ENCODE measurements at regions not wholly inside any gene's neighbourhood (a gene's known extent, or its start where the extent isn't known, plus 50 kb on each side); places are given as distances from the start of the nearest gene placed in this dataset.
"Not testable (repeated sequence)": the region's sequence is repeated elsewhere in the genome, so short reads cannot be mapped to it uniquely, and the experiment has no call there.

GRCh38 chr1:34364376-34364775, 187.7 kb downstream of the C1orf94 start:
- TF ChIP-seq CTCF (IDR thresholded peaks at IDR 0.05; ENCODE audit: low read depth, low read length) = no peak
- DNase-seq (ENCODE audit: extremely low read depth, low read depth) = no peak

- TF ChIP-seq CTCF (IDR thresholded peaks at IDR 0.05; ENCODE audit: low read depth, low read length) = no peak
- DNase-seq (ENCODE audit: extremely low read depth, low read depth) = no peak
These were observed 188.6 kb downstream of the C1orf94 start for GRCh38 chr1:34365295-34365694.

GRCh38 chr1:34366875-34367624, 190.3 kb downstream of the C1orf94 start:
- no peak for TF ChIP-seq CTCF (IDR thresholded peaks at IDR 0.05; ENCODE audit: low read depth, low read length)
- no peak for DNase-seq (ENCODE audit: extremely low read depth, low read depth)

GRCh38 chr1:34367954-34368353, 191.2 kb downstream of the C1orf94 start:
- no peak for TF ChIP-seq CTCF (IDR thresholded peaks at IDR 0.05; ENCODE audit: low read depth, low read length)
- DNase-seq (ENCODE audit: extremely low read depth, low read depth) = no peak

- no peak for DNase-seq (ENCODE audit: extremely low read depth, low read depth)
- no peak for TF ChIP-seq CTCF (IDR thresholded peaks at IDR 0.05; ENCODE audit: low read depth, low read length)
These were observed 193.2 kb downstream of the C1orf94 start for GRCh38 chr1:34369701-34370455.

GRCh38 chr1:34370748-34371147, 194.0 kb downstream of the C1orf94 start:
- TF ChIP-seq CTCF (IDR thresholded peaks at IDR 0.05; ENCODE audit: low read depth, low read length) = no peak
- DNase-seq (ENCODE audit: extremely low read depth, low read depth) = no peak

- DNase-seq (ENCODE audit: extremely low read depth, low read depth) = not testable (repeated sequence)
These were observed 194.5 kb downstream of the C1orf94 start for GRCh38 chr1:34371179-34371578.
